DOHH2 (cell line): ENCODE measurements at regions not wholly inside any gene's neighbourhood (a gene's known extent, or its start where the extent isn't known, plus 50 kb on each side); places are given as distances from the start of the nearest gene placed in this dataset.

Experiments
- CTCF ChIP-seq: fragments of 200-600 bp; sonication (generic); IDR thresholded peaks from one replicate; pipeline ENCODE4 v1.5.1; 2014; ENCODE audit warnings: antibody characterized with exemption, mild to moderate bottlenecking, low read depth, low read length; ENCODE audit not compliant: poor library complexity, severe bottlenecking
- EZH2phosphoT487 ChIP-seq: fragments of 200-600 bp; sonication (generic); IDR thresholded peaks from 2 replicates; pipeline ENCODE4 v1.6.1; 2017; ENCODE audit warnings: borderline replicate concordance, mild to moderate bottlenecking, antibody characterized with exemption, low read length, moderate library complexity, mixed read lengths

GRCh38 chr10:23777153-23777552 is 338.3 kb downstream of the OTUD1 start:
- TF ChIP-seq CTCF (no peak), EZH2phosphoT487 (no peak)
